DND-41 (cell line): ENCODE measurements at regions not wholly inside any gene's neighbourhood (a gene's known extent, or its start where the extent isn't known, plus 50 kb on each side); places are given as distances from the start of the nearest gene placed in this dataset.

Experiments used
- CTCF ChIP-seq: IDR thresholded peaks from 2 replicates; pipeline ENCODE4 v1.5.1; 2012; ENCODE audit warnings: borderline replicate concordance, low read length, moderate library complexity, mild to moderate bottlenecking; ENCODE audit not compliant: poor library complexity, severe bottlenecking; ENCODE audit errors: extremely low read depth
- EZH2 ChIP-seq: IDR thresholded peaks from 3 replicates; pipeline ENCODE4 v1.6.1; 2012; ENCODE audit warnings: borderline replicate concordance, low read depth, mild to moderate bottlenecking, moderate library complexity, low read length, inconsistent platforms; ENCODE audit not compliant: severe bottlenecking

- no peak for TF ChIP-seq EZH2
- no peak for TF ChIP-seq CTCF
Measured at GRCh38 chr3:111482574-111482973, 59.4 kb upstream of the CD96 start.
